ENCODE measurements at regions not wholly inside any gene's neighbourhood (a gene's known extent, or its start where the extent isn't known, plus 50 kb on each side); places are given as distances from the start of the nearest gene placed in this dataset.

DNA sequence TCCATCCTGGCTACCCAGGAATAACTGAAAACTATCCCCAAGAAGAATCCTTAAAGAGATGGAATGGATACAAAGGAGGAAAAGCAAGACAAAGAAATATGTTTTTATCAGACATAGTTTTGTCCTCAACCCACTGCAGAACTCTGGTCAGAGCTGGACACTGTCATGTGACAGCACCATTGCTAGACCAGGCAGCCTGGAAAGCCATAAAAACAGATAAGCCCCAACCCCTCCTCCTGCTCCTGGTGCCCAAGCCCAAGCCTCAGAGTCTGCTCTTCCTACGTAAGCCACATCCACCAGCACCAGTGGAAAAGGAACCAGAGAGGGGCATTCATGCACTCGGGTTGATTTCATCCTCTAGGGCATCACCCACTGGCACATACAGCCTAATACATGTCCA is 116.9 kb downstream of the TRIM29 start:
- TF ChIP-seq, protein P1, sequence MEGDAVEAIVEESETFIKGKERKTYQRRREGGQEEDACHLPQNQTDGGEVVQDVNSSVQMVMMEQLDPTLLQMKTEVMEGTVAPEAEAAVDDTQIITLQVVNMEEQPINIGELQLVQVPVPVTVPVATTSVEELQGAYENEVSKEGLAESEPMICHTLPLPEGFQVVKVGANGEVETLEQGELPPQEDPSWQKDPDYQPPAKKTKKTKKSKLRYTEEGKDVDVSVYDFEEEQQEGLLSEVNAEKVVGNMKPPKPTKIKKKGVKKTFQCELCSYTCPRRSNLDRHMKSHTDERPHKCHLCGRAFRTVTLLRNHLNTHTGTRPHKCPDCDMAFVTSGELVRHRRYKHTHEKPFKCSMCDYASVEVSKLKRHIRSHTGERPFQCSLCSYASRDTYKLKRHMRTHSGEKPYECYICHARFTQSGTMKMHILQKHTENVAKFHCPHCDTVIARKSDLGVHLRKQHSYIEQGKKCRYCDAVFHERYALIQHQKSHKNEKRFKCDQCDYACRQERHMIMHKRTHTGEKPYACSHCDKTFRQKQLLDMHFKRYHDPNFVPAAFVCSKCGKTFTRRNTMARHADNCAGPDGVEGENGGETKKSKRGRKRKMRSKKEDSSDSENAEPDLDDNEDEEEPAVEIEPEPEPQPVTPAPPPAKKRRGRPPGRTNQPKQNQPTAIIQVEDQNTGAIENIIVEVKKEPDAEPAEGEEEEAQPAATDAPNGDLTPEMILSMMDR (conservative IDR thresholded peaks at IDR 0.05) = no peak
- TF ChIP-seq EZH2 (IDR thresholded peaks at IDR 0.05; ENCODE audit: low read depth) = no peak
